ENCODE measurements at regions not wholly inside any gene's neighbourhood (a gene's known extent, or its start where the extent isn't known, plus 50 kb on each side); places are given as distances from the start of the nearest gene placed in this dataset.

DNA sequence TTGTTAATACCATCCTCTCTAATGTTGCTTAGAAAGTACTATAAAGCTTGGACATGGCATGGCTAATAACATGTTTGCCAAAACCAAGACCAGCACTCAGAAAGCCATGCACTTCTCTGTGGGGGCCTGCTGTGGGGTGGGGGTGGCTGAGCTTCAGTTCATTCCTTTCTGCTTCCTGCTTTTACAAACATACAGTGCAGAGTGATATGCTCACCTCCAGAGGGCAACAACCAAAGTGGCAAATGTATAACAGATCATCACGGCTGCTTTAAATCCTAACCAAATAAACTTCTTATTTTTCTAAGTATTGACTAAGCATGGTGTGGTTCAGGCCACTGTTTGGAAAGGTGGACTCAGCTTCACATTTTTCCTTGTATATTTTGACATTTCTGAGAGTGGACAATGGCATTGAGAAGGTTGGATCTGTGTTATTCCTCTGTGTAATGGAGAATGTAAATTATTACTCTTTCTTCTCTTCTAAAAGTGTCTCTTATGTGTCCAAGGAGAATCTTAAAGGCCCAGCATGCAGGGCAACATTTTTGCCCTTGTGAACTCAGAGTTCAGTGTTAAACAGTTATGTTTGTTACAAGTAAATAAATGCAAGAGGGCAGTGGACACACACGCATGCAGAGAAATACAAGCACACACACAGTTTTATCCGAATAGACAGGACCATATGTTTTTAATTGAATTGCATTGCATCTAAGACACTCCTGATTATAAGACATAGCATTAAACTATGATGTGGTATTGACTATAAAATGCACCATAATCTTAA is 186.1 kb downstream of the HERPUD2 start:
- no peak overlapping the region for H3K4me2 ChIP-seq (ENCODE audit: low read length)
- no peak overlapping the region for H2AFZ ChIP-seq (ENCODE audit: low read length)
- no peaks in the 10 kb centered on the region for H3F3A ChIP-seq (ENCODE audit: insufficient read depth, low read length)
- no peak overlapping the region for H3K27ac ChIP-seq (ENCODE audit: low read depth, low read length, poor library complexity, severe bottlenecking)
- no peaks in the 10 kb centered on the region for H3K9me3 ChIP-seq (ENCODE audit: low read length)
- no peaks in the 10 kb centered on the region for H4K20me1 ChIP-seq (ENCODE audit: insufficient read depth, low read length)
- H3K79me2 ChIP-seq (ENCODE audit: insufficient read depth, low read length): no peaks in the 10 kb centered on the region
- no peaks in the 10 kb centered on the region for H3K4me1 ChIP-seq (ENCODE audit: insufficient read depth, low read length, severe bottlenecking)
- no peak overlapping the region for H3K9ac ChIP-seq (ENCODE audit: low read length)
- H3K4me3 ChIP-seq (ENCODE audit: low read depth, low read length, poor library complexity, severe bottlenecking): no peak overlapping the region
- no peaks in the 10 kb centered on the region for H3K27me3 ChIP-seq (ENCODE audit: insufficient read depth, low read length)
- H3K36me3 ChIP-seq (ENCODE audit: insufficient read depth, low read length): no peaks in the 10 kb centered on the region
- TF ChIP-seq, protein P1, sequence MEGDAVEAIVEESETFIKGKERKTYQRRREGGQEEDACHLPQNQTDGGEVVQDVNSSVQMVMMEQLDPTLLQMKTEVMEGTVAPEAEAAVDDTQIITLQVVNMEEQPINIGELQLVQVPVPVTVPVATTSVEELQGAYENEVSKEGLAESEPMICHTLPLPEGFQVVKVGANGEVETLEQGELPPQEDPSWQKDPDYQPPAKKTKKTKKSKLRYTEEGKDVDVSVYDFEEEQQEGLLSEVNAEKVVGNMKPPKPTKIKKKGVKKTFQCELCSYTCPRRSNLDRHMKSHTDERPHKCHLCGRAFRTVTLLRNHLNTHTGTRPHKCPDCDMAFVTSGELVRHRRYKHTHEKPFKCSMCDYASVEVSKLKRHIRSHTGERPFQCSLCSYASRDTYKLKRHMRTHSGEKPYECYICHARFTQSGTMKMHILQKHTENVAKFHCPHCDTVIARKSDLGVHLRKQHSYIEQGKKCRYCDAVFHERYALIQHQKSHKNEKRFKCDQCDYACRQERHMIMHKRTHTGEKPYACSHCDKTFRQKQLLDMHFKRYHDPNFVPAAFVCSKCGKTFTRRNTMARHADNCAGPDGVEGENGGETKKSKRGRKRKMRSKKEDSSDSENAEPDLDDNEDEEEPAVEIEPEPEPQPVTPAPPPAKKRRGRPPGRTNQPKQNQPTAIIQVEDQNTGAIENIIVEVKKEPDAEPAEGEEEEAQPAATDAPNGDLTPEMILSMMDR (IDR thresholded peaks at IDR 0.05; ENCODE audit: low read length): peak; percentile 10; the same call in 1 of the 2 replicates
- TF ChIP-seq EZH2 (IDR thresholded peaks at IDR 0.05; ENCODE audit: borderline replicate concordance, low read length): no peak
- no peaks in the 10 kb centered on the region for H3K9me2 ChIP-seq (ENCODE audit: low read depth, low read length)

DNA sequence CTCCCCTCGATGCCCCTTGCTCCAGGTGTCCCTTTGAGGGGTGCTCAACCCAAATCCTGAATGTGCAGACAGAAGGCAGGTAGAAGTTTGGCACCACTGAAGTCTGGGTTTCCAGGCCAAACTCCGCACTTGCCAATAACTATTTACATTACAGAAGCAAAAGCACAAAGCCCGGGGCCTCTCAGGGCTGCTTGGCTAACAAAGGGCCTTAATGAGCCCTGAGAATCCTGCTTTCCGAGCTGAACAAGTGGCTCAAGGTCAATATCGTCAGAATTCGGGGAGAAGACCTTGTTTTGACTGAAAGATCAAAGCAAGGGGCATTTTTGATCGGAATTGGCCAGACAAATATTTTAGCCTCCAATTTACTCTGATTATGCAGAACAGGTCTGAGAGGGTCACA is 189.9 kb downstream of the HERPUD2 start:
- Histone ChIP-seq H4K20me1 (ENCODE audit: insufficient read depth, low read length) (no peaks in the 10 kb centered on the region), H3K79me2 (ENCODE audit: insufficient read depth, low read length) (no peaks in the 10 kb centered on the region), H3K4me1 (ENCODE audit: insufficient read depth, low read length, severe bottlenecking) (no peaks in the 10 kb centered on the region), H3K9me3 (ENCODE audit: low read length) (no peaks in the 10 kb centered on the region), H3K4me2 (ENCODE audit: low read length) (no peak overlapping the region), H3K27ac (ENCODE audit: low read depth, low read length, poor library complexity, severe bottlenecking) (no peak overlapping the region), H3K27me3 (ENCODE audit: insufficient read depth, low read length) (no peaks in the 10 kb centered on the region), H2AFZ (ENCODE audit: low read length) (no peak overlapping the region), H3K4me3 (ENCODE audit: low read depth, low read length, poor library complexity, severe bottlenecking) (no peak overlapping the region), H3F3A (ENCODE audit: insufficient read depth, low read length) (no peaks in the 10 kb centered on the region), H3K36me3 (ENCODE audit: insufficient read depth, low read length) (no peaks in the 10 kb centered on the region), H3K9me2 (ENCODE audit: low read depth, low read length) (no peaks in the 10 kb centered on the region), H3K9ac (ENCODE audit: low read length) (no peak overlapping the region)
- no peak for TF ChIP-seq EZH2 (IDR thresholded peaks at IDR 0.05; ENCODE audit: borderline replicate concordance, low read length)
- TF ChIP-seq, protein P1 (IDR thresholded peaks at IDR 0.05; ENCODE audit: low read length): no peak

DNA sequence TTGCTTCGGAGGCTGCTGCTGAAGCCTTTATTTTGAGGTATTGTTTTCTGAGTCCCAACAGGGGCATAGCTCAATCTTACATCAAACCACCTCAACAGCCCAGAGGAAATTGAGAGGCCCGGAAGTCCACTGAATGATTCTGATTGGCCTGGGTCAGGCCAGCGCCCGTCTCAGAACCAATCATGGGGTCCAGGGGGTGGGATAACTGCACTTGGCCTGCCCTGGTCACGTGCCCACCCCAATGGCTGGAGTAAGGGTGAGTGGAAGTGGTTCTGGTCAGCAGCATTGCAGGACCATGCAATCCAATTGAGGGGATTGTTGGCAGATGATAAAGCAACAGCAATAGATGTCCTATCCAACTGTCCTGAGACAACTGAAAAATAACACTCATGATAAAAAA is 190.6 kb downstream of the HERPUD2 start:
- Histone ChIP-seq H3K4me1 (ENCODE audit: insufficient read depth, low read length, severe bottlenecking) (no peaks in the 10 kb centered on the region), H3F3A (ENCODE audit: insufficient read depth, low read length) (no peaks in the 10 kb centered on the region), H3K4me2 (ENCODE audit: low read length) (no peak overlapping the region), H4K20me1 (ENCODE audit: insufficient read depth, low read length) (no peaks in the 10 kb centered on the region), H3K27ac (ENCODE audit: low read depth, low read length, poor library complexity, severe bottlenecking) (no peak overlapping the region), H3K9me3 (ENCODE audit: low read length) (no peaks in the 10 kb centered on the region), H3K36me3 (ENCODE audit: insufficient read depth, low read length) (no peaks in the 10 kb centered on the region), H3K79me2 (ENCODE audit: insufficient read depth, low read length) (no peaks in the 10 kb centered on the region), H3K9me2 (ENCODE audit: low read depth, low read length) (no peaks in the 10 kb centered on the region), H3K9ac (ENCODE audit: low read length) (no peak overlapping the region), H3K27me3 (ENCODE audit: insufficient read depth, low read length) (no peaks in the 10 kb centered on the region), H3K4me3 (ENCODE audit: low read depth, low read length, poor library complexity, severe bottlenecking) (no peak overlapping the region), H2AFZ (ENCODE audit: low read length) (no peak overlapping the region)
- no peak for TF ChIP-seq EZH2 (IDR thresholded peaks at IDR 0.05; ENCODE audit: borderline replicate concordance, low read length)
- TF ChIP-seq, protein P1 (IDR thresholded peaks at IDR 0.05; ENCODE audit: low read length): no peak

Measured in OCI-LY1 (cell line).